ENCODE measurements at regions not wholly inside any gene's neighbourhood (a gene's known extent, or its start where the extent isn't known, plus 50 kb on each side); places are given as distances from the start of the nearest gene placed in this dataset.
"Not testable (repeated sequence)": the region's sequence is repeated elsewhere in the genome, so short reads cannot be mapped to it uniquely, and the experiment has no call there.

GRCh38 chr13:108074429-108074828 is 140.9 kb downstream of the LIG4 start:
- peaks cover 12% of the 10 kb centered on the region for H3K4me1 Mint-ChIP-seq (ENCODE audit: low read depth, unreplicated experiment)
- POLR2A ChIA-PET; intact Hi-C loops (cut with micrococcal nuclease; ENCODE audit: unreplicated experiment): not testable (repeated sequence)

GRCh38 chr13:108070925-108071324 is 144.4 kb downstream of the LIG4 start:
- H3K4me1 ChIP-seq: no peaks in the 10 kb centered on the region
- no peaks in the 10 kb centered on the region for H3K27me3 Mint-ChIP-seq (ENCODE audit: insufficient read depth, unreplicated experiment)
- no peaks in the 10 kb centered on the region for H3K36me3 Mint-ChIP-seq (ENCODE audit: insufficient read depth, unreplicated experiment)
- H3K9me3 ChIP-seq: no peaks in the 10 kb centered on the region; the same call in 1 of the 2 replicates
- no TSS peak for BruUV-seq (replicated peaks)
- H3K36me3 ChIP-seq (ENCODE audit: control insufficient read depth, insufficient read depth, low read length): no peaks in the 10 kb centered on the region
- H3K4me3 Mint-ChIP-seq (ENCODE audit: unreplicated experiment): no peak overlapping the region
- no peak for TF ChIP-seq CTCF (IDR thresholded peaks at IDR 0.05; ENCODE audit: insufficient read depth in 1 of 2, low read depth in 1 of 2, low read length in 1 of 2, severe bottlenecking in 1 of 2, unreplicated experiment in 1 of 2)
- peaks cover 42% of the 10 kb centered on the region for H3K9me3 Mint-ChIP-seq (ENCODE audit: unreplicated experiment)
- ChIA-PET POLR2A (no interaction called here), CTCF (no interaction called here)
- DNase-seq: no peak
- no peak overlapping the region for H3K27ac Mint-ChIP-seq (ENCODE audit: unreplicated experiment)
- H3K27me3 ChIP-seq (replicated peaks; ENCODE audit: control insufficient read depth, insufficient read depth, low read length): no peaks in the 10 kb centered on the region
- intact Hi-C loops (cut with micrococcal nuclease; ENCODE audit: unreplicated experiment): no loop called here
- H3K4me3 ChIP-seq (ENCODE audit: low read depth, low read length): no peak overlapping the region
- peaks cover 14% of the 10 kb centered on the region for H3K4me1 Mint-ChIP-seq (ENCODE audit: low read depth, unreplicated experiment)

More at GRCh38 chr13:108074429-108074828, 140.9 kb downstream of the LIG4 start:
- H3K36me3 Mint-ChIP-seq (ENCODE audit: insufficient read depth, unreplicated experiment); H3K4me3 ChIP-seq (ENCODE audit: low read depth, low read length); H3K4me1 ChIP-seq; H3K9me3 ChIP-seq; DNase-seq; H3K27ac Mint-ChIP-seq (ENCODE audit: unreplicated experiment); H3K27me3 Mint-ChIP-seq (ENCODE audit: insufficient read depth, unreplicated experiment); BruUV-seq (replicated peaks); H3K4me3 Mint-ChIP-seq (ENCODE audit: unreplicated experiment); CTCF ChIA-PET; H3K27me3 ChIP-seq (replicated peaks; ENCODE audit: control insufficient read depth, insufficient read depth, low read length); H3K36me3 ChIP-seq (ENCODE audit: control insufficient read depth, insufficient read depth, low read length): not testable (repeated sequence)
- peak; percentile 24 to 45 for TF ChIP-seq CTCF (IDR thresholded peaks at IDR 0.05; ENCODE audit: insufficient read depth in 1 of 2, low read depth in 1 of 2, low read length in 1 of 2, severe bottlenecking in 1 of 2, unreplicated experiment in 1 of 2)
- peaks cover 64% of the 10 kb centered on the region for H3K9me3 Mint-ChIP-seq (ENCODE audit: unreplicated experiment)

- H3K9me3 ChIP-seq: no peaks in the 10 kb centered on the region; the same call in 1 of the 2 replicates
- TF ChIP-seq CTCF (IDR thresholded peaks at IDR 0.05; ENCODE audit: insufficient read depth in 1 of 2, low read depth in 1 of 2, low read length in 1 of 2, severe bottlenecking in 1 of 2, unreplicated experiment in 1 of 2): no peak
- ChIA-PET POLR2A (no interaction called here), CTCF (no interaction called here)
- Mint-ChIP-seq H3K36me3 (ENCODE audit: insufficient read depth, unreplicated experiment) (no peaks in the 10 kb centered on the region), H3K4me3 (ENCODE audit: unreplicated experiment) (no peak overlapping the region), H3K27me3 (ENCODE audit: insufficient read depth, unreplicated experiment) (no peaks in the 10 kb centered on the region), H3K27ac (ENCODE audit: unreplicated experiment) (no peak overlapping the region), H3K9me3 (ENCODE audit: unreplicated experiment) (peaks cover 38% of the 10 kb centered on the region), H3K4me1 (ENCODE audit: low read depth, unreplicated experiment) (peaks cover 14% of the 10 kb centered on the region)
- no TSS peak for BruUV-seq (replicated peaks)
- no peaks in the 10 kb centered on the region for H3K27me3 ChIP-seq (replicated peaks; ENCODE audit: control insufficient read depth, insufficient read depth, low read length)
- no peaks in the 10 kb centered on the region for H3K36me3 ChIP-seq (ENCODE audit: control insufficient read depth, insufficient read depth, low read length)
- no peaks in the 10 kb centered on the region for H3K4me1 ChIP-seq
- no peak for DNase-seq
- no peak overlapping the region for H3K4me3 ChIP-seq (ENCODE audit: low read depth, low read length)
- intact Hi-C loops (cut with micrococcal nuclease; ENCODE audit: unreplicated experiment): no loop called here
Measured at GRCh38 chr13:108070491-108070890, 144.8 kb downstream of the LIG4 start.
